OCI-LY3 (cell line): ENCODE measurements at regions not wholly inside any gene's neighbourhood (a gene's known extent, or its start where the extent isn't known, plus 50 kb on each side); places are given as distances from the start of the nearest gene placed in this dataset.

Experiments used
- H2AFZ ChIP-seq: fragments of 200-600, 300-600 bp; shearing (Covaris generic); 2 replicates; pipeline ENCODE4 v1.6.0; 2014; ENCODE audit warnings: antibody characterized with exemption, low read depth, low read length
- H3K27ac ChIP-seq: fragments of 200-600, 300-600 bp; sonication (generic); 2 replicates; pipeline ENCODE4 v1.5.1; 2014; ENCODE audit warnings: mild to moderate bottlenecking, low read length, moderate library complexity, mixed read lengths
- H3K27me3 ChIP-seq: fragments of 200-600, 300-600 bp; sonication (generic); 2 replicates; pipeline ENCODE4 v1.6.1; 2014; ENCODE audit warnings: low read depth, low read length, mixed read lengths
- H3K36me3 ChIP-seq: fragments of 200-600, 300-600 bp; sonication (generic); replicated peaks from 2 replicates; pipeline ENCODE3; 2014; ENCODE audit warnings: low read depth, low read length, mixed read lengths
- H3K4me1 ChIP-seq: fragments of 300-600, 200-600 bp; sonication (generic); 2 replicates; pipeline ENCODE4 v1.6.1; 2014; ENCODE audit warnings: low read length, mixed read lengths
- H3K4me2 ChIP-seq: fragments of 200-600, 300-600 bp; sonication (generic); 2 replicates; pipeline ENCODE4 v1.6.1; 2014; ENCODE audit warnings: low read length, mixed read lengths
- H3K4me3 ChIP-seq: fragments of 300-600, 200-600 bp; sonication (generic); 2 replicates; pipeline ENCODE4 v1.5.1; 2014; ENCODE audit warnings: antibody characterized with exemption, mild to moderate bottlenecking, low read length, moderate library complexity
- H3K79me2 ChIP-seq: fragments of 300-600, 200-600 bp; shearing (Covaris generic); 2 replicates; pipeline ENCODE4 v1.6.1; 2014; ENCODE audit warnings: mild to moderate bottlenecking, low read length, mixed read lengths
- H3K9ac ChIP-seq: fragments of 300-600, 200-600 bp; shearing (Covaris generic); 2 replicates; pipeline ENCODE4 v1.6.0; 2014; ENCODE audit warnings: mild to moderate bottlenecking, low read length, moderate library complexity
- H3K9me3 ChIP-seq: fragments of 200-600, 300-600 bp; shearing (Covaris generic); 2 replicates; pipeline ENCODE4 v1.6.1; 2014; ENCODE audit warnings: low read length, mixed read lengths; ENCODE audit not compliant: insufficient read depth
- H4K20me1 ChIP-seq: fragments of 200-600, 300-600 bp; sonication (generic); 2 replicates; pipeline ENCODE4 v1.6.1; 2016; ENCODE audit warnings: low read length, mixed read lengths; ENCODE audit not compliant: insufficient read depth
- EZH2phosphoT487 ChIP-seq: fragments of 200-600 bp; shearing (Covaris generic); IDR thresholded peaks from 2 replicates; pipeline ENCODE4 v1.6.1; 2018; ENCODE audit warnings: antibody characterized with exemption, mixed run types, low read depth
- TF ChIP-seq, protein P1 (sequence below): fragments of 200-600, 300-600 bp; sonication (generic); IDR thresholded peaks from 2 replicates; pipeline ENCODE4 v1.5.1; 2014; ENCODE audit warnings: antibody characterized with exemption, low read length, low read depth

DNA sequence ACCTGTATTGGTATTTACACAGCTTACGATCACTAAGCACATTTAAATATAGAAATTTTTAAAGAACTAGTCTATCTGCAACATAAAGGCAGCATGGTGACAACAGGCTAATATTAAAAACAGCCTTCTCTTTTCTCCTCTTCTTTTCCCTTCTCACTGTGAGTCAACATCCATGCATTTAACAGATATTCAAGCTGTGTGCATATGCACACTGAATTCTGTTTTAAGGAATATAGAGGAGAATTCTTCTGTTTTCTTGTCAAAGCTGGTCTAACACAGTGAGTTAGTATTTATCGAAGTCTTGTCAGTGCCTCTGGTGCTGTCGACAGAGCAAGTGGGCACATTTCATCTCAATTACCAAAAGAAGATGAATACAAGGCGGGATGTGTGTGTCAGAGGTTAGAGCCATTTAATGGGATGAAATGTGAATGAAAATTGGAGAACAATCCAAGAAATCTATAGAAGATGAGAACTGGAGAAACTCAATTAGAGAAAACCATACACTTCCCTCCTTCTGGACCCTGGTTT, 282.3 kb downstream of the FAT3 start:
- no peak overlapping the region for H3K27ac ChIP-seq
- H3K27me3 ChIP-seq, result no peaks in the 10 kb centered on the region
- TF ChIP-seq, protein P1, sequence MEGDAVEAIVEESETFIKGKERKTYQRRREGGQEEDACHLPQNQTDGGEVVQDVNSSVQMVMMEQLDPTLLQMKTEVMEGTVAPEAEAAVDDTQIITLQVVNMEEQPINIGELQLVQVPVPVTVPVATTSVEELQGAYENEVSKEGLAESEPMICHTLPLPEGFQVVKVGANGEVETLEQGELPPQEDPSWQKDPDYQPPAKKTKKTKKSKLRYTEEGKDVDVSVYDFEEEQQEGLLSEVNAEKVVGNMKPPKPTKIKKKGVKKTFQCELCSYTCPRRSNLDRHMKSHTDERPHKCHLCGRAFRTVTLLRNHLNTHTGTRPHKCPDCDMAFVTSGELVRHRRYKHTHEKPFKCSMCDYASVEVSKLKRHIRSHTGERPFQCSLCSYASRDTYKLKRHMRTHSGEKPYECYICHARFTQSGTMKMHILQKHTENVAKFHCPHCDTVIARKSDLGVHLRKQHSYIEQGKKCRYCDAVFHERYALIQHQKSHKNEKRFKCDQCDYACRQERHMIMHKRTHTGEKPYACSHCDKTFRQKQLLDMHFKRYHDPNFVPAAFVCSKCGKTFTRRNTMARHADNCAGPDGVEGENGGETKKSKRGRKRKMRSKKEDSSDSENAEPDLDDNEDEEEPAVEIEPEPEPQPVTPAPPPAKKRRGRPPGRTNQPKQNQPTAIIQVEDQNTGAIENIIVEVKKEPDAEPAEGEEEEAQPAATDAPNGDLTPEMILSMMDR, result no peak
- no peak for TF ChIP-seq EZH2phosphoT487
- H3K4me1 ChIP-seq, result no peaks in the 10 kb centered on the region; the same call in 1 of the 2 replicates
- no peaks in the 10 kb centered on the region for H3K9me3 ChIP-seq
- no peak overlapping the region for H2AFZ ChIP-seq
- H3K79me2 ChIP-seq, result no peaks in the 10 kb centered on the region
- H3K4me2 ChIP-seq, result no peak overlapping the region
- H3K9ac ChIP-seq, result no peak overlapping the region
- no peaks in the 10 kb centered on the region for H3K36me3 ChIP-seq
- no peak overlapping the region for H3K4me3 ChIP-seq
- no peaks in the 10 kb centered on the region for H4K20me1 ChIP-seq

DNA sequence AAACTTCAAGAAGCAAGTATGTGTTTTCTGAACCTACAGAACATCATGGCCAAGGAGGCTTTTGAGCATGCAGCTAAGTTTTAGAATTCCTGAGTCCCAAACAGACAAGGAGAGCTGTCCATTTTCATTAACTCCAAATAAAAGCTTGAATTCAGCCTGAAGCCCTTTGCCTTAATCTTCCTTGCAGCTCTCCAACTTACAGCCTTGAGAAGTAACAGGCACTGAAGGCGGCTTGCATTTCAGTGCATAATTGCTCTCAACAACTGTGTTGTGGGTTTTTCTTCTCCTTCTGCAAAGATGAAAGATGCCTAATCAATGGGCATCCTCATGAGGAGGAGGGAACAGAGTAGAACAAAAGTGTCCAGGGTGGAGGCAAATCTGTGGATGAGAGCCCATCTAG, 286.0 kb downstream of the FAT3 start:
- no peak overlapping the region for H2AFZ ChIP-seq
- H3K27me3 ChIP-seq, result no peaks in the 10 kb centered on the region
- H3K4me2 ChIP-seq, result no peak overlapping the region
- H3K36me3 ChIP-seq, result no peaks in the 10 kb centered on the region
- H3K9me3 ChIP-seq, result no peaks in the 10 kb centered on the region
- no peaks in the 10 kb centered on the region for H4K20me1 ChIP-seq
- H3K27ac ChIP-seq, result no peak overlapping the region
- H3K79me2 ChIP-seq, result no peaks in the 10 kb centered on the region
- TF ChIP-seq, protein P1, result no peak
- no peak for TF ChIP-seq EZH2phosphoT487
- no peak overlapping the region for H3K4me3 ChIP-seq
- peaks cover 3% of the 10 kb centered on the region; the same call in 1 of the 2 replicates for H3K4me1 ChIP-seq
- H3K9ac ChIP-seq, result no peak overlapping the region

DNA sequence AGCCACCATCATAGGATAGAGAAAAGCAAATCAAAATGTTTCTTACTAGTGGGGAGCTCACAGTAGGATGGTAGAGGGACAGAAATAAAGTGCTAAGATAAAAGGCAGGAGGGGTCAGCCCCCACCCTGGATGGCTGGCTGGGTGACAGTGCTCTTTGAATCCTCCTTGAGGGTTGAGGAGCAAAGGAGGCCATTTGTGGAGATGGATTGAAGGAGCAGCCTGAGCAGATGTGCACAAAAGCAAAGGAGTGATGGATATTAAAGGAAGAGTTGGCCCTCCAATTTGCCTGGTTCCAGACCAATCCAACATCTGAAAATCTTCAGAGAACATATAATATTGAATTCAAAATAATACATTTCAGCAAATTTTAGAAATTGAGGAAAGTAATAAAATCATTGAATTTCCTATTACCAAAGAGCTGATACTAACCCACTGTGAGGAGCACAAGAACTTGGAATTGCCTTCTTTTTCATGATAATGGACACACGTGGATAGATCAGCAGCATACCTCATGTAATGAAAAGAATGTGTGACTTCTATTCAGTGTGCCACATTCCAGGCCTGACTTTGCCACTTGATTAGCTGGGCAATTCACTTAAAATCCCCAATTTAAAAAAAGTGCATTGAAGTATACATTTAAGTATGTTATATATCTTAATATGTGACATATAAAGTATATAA, 287.0 kb downstream of the FAT3 start:
- no peak overlapping the region for H3K4me2 ChIP-seq
- no peak overlapping the region for H2AFZ ChIP-seq
- H3K27ac ChIP-seq, result no peak overlapping the region
- TF ChIP-seq, protein P1, result no peak
- no peak for TF ChIP-seq EZH2phosphoT487
- H3K4me3 ChIP-seq, result no peak overlapping the region
- peaks cover 3% of the 10 kb centered on the region; the same call in 1 of the 2 replicates for H3K4me1 ChIP-seq
- H3K9ac ChIP-seq, result no peak overlapping the region
- H3K27me3 ChIP-seq, result no peaks in the 10 kb centered on the region
- no peaks in the 10 kb centered on the region for H3K9me3 ChIP-seq
- no peaks in the 10 kb centered on the region for H4K20me1 ChIP-seq
- H3K79me2 ChIP-seq, result no peaks in the 10 kb centered on the region
- no peaks in the 10 kb centered on the region for H3K36me3 ChIP-seq

DNA sequence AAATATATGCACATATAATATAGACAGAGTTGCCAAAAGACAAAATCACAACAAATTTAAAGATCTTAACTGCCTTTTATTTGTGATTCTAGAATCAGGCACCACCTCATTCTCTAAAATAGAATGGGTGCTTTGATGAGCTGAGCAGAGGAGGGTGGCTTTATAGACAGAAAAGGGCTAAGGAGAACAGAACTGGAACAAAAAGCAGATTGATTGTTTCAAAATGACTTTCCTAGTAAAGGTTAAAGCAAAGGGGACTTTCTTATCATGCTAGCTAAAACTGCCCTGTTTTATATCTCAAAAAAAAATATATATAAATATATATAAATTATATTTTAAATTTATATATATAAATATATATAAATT, 287.6 kb downstream of the FAT3 start:
- no peaks in the 10 kb centered on the region for H3K79me2 ChIP-seq
- H3K4me2 ChIP-seq, result no peak overlapping the region
- H3K9me3 ChIP-seq, result no peaks in the 10 kb centered on the region
- no peak overlapping the region for H3K27ac ChIP-seq
- peaks cover 3% of the 10 kb centered on the region; the same call in 1 of the 2 replicates for H3K4me1 ChIP-seq
- TF ChIP-seq, protein P1, result no peak
- TF ChIP-seq EZH2phosphoT487, result no peak
- no peak overlapping the region for H2AFZ ChIP-seq
- no peak overlapping the region for H3K4me3 ChIP-seq
- no peaks in the 10 kb centered on the region for H4K20me1 ChIP-seq
- no peaks in the 10 kb centered on the region for H3K36me3 ChIP-seq
- H3K27me3 ChIP-seq, result no peaks in the 10 kb centered on the region
- no peak overlapping the region for H3K9ac ChIP-seq
